ENCODE measurements at regions not wholly inside any gene's neighbourhood (a gene's known extent, or its start where the extent isn't known, plus 50 kb on each side); places are given as distances from the start of the nearest gene placed in this dataset.

DNA sequence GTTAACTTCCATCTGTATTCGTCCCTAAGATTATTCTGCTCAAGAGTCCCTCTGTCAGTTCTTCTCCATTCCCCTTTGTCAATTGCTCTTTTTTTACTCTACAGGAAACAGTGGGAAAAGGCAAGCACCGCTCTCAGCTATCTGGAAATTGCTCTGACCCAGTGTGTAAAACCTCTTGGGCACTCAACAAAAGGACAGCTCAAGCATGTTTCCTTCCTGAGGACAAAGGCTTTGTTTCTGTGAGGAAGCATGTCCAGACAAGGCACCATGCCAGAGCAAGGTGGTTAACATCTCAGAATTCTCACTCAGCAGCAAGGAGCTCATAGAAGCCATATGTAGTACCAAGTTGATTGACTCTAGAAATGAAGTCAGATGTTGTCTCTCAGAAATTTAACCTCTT, 735.6 kb downstream of the TSN start:
- no peak for DNase-seq (ENCODE audit: low read depth)
- TF ChIP-seq, protein P1, sequence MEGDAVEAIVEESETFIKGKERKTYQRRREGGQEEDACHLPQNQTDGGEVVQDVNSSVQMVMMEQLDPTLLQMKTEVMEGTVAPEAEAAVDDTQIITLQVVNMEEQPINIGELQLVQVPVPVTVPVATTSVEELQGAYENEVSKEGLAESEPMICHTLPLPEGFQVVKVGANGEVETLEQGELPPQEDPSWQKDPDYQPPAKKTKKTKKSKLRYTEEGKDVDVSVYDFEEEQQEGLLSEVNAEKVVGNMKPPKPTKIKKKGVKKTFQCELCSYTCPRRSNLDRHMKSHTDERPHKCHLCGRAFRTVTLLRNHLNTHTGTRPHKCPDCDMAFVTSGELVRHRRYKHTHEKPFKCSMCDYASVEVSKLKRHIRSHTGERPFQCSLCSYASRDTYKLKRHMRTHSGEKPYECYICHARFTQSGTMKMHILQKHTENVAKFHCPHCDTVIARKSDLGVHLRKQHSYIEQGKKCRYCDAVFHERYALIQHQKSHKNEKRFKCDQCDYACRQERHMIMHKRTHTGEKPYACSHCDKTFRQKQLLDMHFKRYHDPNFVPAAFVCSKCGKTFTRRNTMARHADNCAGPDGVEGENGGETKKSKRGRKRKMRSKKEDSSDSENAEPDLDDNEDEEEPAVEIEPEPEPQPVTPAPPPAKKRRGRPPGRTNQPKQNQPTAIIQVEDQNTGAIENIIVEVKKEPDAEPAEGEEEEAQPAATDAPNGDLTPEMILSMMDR (conservative IDR thresholded peaks at IDR 0.05; ENCODE audit: control insufficient read depth, insufficient read depth, low read depth, low read length), result no peak

DNA sequence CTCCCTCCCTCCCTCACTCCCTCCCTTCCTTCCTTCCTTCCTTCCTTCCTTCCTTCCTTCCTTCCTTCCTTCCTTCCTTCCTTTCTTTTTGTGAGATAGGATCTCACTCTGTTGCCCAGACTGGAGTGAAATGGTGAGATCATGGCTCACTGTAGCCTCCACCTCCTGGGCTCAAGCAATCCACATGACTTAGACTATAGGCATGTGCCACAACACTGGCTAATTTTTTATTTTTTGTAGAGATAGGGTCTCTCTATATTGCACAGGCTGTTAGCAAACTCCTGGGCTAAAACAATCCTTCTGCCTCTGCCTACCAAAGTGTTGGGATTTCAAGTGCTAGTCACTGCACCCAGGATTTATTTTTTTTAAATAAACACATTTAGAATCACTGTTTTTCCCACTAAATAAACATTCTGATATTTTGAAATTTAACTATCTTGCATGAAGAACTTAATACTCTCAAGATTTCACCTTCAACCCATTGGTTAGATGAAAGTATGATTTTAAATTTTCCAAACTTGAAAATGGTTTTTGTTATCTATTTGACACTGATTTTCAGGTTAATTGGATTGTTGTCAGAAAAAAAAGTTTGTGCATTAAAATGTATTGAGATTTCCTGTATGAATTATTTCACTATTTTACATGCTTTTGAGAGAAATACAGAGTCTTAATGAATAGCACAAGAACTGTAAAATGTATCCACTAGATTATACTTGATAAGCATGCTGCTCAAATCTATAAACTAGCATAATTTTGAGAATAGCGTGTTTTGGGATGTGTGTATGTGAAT, 745.1 kb downstream of the TSN start:
- no peak for DNase-seq (ENCODE audit: low read depth)
- no peak overlapping the region for H3K4me3 ChIP-seq (ENCODE audit: control insufficient read depth, low read depth, low read length)
- TF ChIP-seq, protein P1 (conservative IDR thresholded peaks at IDR 0.05; ENCODE audit: control insufficient read depth, insufficient read depth, low read depth, low read length), result no peak

More for the DNA sequence above, 735.6 kb downstream of the TSN start:
- no peak overlapping the region for H3K4me3 ChIP-seq (ENCODE audit: control insufficient read depth, low read depth, low read length)

DNA sequence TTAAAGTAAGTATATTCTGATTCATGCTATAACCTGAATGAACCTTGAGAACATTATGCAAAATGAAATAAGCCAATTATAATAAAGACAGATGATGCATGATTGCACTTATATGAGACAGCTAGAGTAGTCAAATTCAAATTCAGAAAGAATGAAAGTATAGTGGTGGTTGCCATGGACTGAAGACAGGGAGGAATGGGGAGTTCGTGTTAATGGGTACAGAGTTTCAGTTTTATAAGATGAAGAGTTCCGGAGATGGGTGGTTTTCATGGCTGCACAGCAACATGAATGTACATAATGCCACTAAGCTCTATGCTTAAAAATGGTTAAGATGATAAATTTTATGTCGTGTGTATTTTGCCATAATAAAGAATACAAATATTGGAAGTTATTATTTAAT, 751.2 kb downstream of the TSN start:
- DNase-seq (ENCODE audit: low read depth), result no peak
- TF ChIP-seq, protein P1 (conservative IDR thresholded peaks at IDR 0.05; ENCODE audit: control insufficient read depth, insufficient read depth, low read depth, low read length), result no peak
- no peak overlapping the region for H3K4me3 ChIP-seq (ENCODE audit: control insufficient read depth, low read depth, low read length)

DNA sequence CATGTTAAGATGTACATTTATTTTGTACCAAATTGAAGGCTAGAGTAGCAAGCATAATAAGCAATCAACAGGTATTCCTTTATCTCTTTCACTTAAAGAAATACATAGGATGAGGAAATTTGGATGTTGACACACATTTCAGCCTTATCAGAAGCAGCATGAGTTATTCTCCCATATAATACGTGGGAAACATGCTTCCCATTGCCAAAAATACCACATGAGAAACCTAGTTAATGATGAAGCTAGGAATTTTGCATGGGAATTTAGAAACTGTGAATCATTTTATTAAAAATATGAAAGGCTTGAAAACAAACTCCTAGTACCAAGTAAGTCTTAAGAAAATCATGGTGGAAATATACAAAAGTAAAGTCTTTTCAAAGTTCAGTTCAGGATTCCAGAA, 751.8 kb downstream of the TSN start:
- TF ChIP-seq, protein P1 (conservative IDR thresholded peaks at IDR 0.05; ENCODE audit: control insufficient read depth, insufficient read depth, low read depth, low read length), result no peak
- no peak overlapping the region for H3K4me3 ChIP-seq (ENCODE audit: control insufficient read depth, low read depth, low read length)
- no peak for DNase-seq (ENCODE audit: low read depth)

DNA sequence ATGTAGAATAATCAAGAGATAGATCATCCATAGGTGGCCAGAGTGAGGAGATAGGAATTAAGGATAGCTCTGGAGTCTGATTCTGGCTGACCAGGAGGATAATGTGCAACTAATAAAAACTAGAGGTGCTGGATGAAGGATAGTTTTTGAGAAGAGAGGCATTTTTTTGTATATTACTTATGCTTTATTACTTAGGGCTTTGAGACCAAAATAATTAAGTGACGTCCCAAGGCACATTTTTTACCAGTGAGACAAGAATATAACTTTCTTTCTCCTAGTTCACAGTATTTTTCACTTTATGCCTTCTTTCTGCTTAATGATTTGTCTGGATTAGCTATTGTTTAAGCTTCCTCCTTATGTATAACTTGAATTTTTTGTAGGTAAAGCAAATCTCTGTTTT, 756.6 kb downstream of the TSN start:
- no peak for DNase-seq (ENCODE audit: low read depth)

DNA sequence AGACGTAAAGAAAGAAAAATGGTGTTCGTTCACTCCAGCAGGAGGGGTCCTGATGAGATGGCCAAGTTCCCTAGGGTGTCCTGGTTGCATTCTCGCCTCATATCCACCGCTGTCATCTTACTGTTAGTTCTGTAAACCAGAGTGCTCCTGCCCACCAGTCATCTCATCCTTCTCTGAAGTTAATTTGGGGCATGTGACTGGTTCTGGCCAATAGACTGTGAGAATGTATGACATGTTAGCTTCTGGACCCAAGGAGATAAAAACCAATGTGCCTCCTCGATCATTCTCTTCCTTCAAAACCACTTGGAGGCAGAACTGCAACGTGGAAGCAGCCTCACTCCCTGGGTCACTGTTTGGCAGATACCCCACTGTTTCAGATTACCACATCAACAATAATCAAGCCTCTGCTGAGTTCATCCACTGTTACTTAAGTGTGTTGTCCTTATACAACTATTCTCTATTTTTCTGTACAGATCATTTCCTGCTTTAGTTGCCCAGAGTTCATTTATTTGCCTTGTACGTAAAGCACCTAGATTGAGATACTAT, 759.1 kb downstream of the TSN start:
- TF ChIP-seq, protein P1 (conservative IDR thresholded peaks at IDR 0.05; ENCODE audit: control insufficient read depth, insufficient read depth, low read depth, low read length), result no peak
- DNase-seq (ENCODE audit: low read depth), result peak; percentile 21
- H3K4me3 ChIP-seq (ENCODE audit: control insufficient read depth, low read depth, low read length), result no peak overlapping the region

More for the DNA sequence above, 756.6 kb downstream of the TSN start:
- no peak overlapping the region for H3K4me3 ChIP-seq (ENCODE audit: control insufficient read depth, low read depth, low read length)
- TF ChIP-seq, protein P1 (conservative IDR thresholded peaks at IDR 0.05; ENCODE audit: control insufficient read depth, insufficient read depth, low read depth, low read length), result no peak

All from fibroblast of mammary gland (primary cell).